ENCODE measurements at regions not wholly inside any gene's neighbourhood (a gene's known extent, or its start where the extent isn't known, plus 50 kb on each side); places are given as distances from the start of the nearest gene placed in this dataset.

DNA sequence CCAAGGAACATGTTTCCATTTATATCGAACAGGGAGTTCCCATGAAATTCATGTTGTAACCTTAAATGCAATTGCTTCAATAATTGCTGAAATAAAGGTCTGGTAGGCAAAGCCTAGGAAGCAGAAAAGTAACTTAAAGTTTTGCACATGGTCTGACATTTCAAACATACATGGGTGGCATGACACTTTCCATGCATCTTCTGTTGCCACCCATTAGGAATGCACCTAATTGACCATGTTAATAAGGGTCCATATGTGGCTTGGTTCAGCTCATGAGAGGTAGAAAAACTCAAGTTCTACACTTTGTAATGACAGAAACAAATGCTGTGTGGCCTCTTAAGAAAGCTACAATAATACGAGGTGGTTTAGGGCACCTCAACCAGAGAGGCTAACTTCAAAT lies 72.0 kb upstream of the GORAB start:
- no peaks in the 10 kb centered on the region for H3K36me3 ChIP-seq (replicated peaks; ENCODE audit: low read depth, low read length)
- H3K9ac ChIP-seq (ENCODE audit: low read length), result no peak overlapping the region
- H3K4me3 ChIP-seq (ENCODE audit: low read length), result no peak overlapping the region
- no peaks in the 10 kb centered on the region for H3K79me2 ChIP-seq (ENCODE audit: low read length)
- no peaks in the 10 kb centered on the region for H3K4me1 ChIP-seq (ENCODE audit: low read length)
- H3K4me2 ChIP-seq (ENCODE audit: low read length), result no peak overlapping the region
- no peak overlapping the region for H3K27ac ChIP-seq (ENCODE audit: low read length)
- no peak for TF ChIP-seq EZH2phosphoT487 (IDR thresholded peaks at IDR 0.05; ENCODE audit: low read depth)
- TF ChIP-seq, protein P1, sequence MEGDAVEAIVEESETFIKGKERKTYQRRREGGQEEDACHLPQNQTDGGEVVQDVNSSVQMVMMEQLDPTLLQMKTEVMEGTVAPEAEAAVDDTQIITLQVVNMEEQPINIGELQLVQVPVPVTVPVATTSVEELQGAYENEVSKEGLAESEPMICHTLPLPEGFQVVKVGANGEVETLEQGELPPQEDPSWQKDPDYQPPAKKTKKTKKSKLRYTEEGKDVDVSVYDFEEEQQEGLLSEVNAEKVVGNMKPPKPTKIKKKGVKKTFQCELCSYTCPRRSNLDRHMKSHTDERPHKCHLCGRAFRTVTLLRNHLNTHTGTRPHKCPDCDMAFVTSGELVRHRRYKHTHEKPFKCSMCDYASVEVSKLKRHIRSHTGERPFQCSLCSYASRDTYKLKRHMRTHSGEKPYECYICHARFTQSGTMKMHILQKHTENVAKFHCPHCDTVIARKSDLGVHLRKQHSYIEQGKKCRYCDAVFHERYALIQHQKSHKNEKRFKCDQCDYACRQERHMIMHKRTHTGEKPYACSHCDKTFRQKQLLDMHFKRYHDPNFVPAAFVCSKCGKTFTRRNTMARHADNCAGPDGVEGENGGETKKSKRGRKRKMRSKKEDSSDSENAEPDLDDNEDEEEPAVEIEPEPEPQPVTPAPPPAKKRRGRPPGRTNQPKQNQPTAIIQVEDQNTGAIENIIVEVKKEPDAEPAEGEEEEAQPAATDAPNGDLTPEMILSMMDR (IDR thresholded peaks at IDR 0.05; ENCODE audit: low read depth, low read length), result no peak
- H3K9me3 ChIP-seq (ENCODE audit: insufficient read depth, low read length), result 0 out of 2 replicates have a peak, but pooled peaks cover 6% of the 10 kb centered on the region
- no peaks in the 10 kb centered on the region for H4K20me1 ChIP-seq (ENCODE audit: insufficient read depth, low read length)
- H2AFZ ChIP-seq (ENCODE audit: low read depth, low read length), result no peak overlapping the region
- no peaks in the 10 kb centered on the region for H3K27me3 ChIP-seq (ENCODE audit: low read depth, low read length)

DNA sequence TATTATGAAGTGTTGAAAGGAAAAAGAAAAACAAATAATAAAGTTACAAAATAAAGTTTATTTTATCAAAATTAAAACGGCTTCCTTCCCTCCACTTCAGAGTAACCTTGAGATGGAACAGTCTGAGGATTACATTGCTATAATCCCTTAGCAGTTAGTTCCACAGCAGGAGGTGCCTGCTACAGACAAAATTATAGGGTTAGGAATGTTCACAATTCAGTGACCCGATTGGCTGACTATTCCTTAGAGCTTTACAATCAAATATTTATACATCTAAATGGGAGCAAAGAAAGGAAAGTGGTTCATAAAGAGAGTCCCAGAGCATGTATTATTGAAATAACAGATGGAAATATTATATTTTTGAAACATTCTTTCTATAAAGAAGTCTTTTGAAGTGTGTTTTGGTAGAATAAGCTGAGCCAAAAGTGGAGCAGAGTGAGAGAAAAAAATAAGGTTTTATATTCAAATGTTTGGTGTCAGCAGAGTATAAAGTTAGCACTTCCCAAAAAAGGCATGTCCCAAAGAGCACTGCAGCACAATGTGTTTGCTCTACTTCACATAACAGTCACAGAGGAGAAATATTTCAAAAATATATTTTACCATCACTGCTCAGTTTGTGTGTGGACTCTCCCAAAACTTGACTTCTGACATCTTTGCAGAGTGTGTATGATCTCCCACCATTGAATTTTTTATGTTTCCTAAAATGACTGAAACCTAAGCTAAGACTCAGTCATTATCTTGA lies 71.4 kb upstream of the GORAB start:
- Histone ChIP-seq H3K4me3 (ENCODE audit: low read length) (no peak overlapping the region), H2AFZ (ENCODE audit: low read depth, low read length) (no peak overlapping the region), H3K27me3 (ENCODE audit: low read depth, low read length) (no peaks in the 10 kb centered on the region), H3K4me1 (ENCODE audit: low read length) (no peaks in the 10 kb centered on the region), H3K36me3 (replicated peaks; ENCODE audit: low read depth, low read length) (no peaks in the 10 kb centered on the region), H3K9ac (ENCODE audit: low read length) (no peak overlapping the region), H4K20me1 (ENCODE audit: insufficient read depth, low read length) (no peaks in the 10 kb centered on the region), H3K27ac (ENCODE audit: low read length) (no peak overlapping the region), H3K4me2 (ENCODE audit: low read length) (no peak overlapping the region), H3K9me3 (ENCODE audit: insufficient read depth, low read length) (0 out of 2 replicates have a peak, but pooled peaks cover 6% of the 10 kb centered on the region), H3K79me2 (ENCODE audit: low read length) (no peaks in the 10 kb centered on the region)
- no peak for TF ChIP-seq EZH2phosphoT487 (IDR thresholded peaks at IDR 0.05; ENCODE audit: low read depth)
- TF ChIP-seq, protein P1 (IDR thresholded peaks at IDR 0.05; ENCODE audit: low read depth, low read length), result no peak

DNA sequence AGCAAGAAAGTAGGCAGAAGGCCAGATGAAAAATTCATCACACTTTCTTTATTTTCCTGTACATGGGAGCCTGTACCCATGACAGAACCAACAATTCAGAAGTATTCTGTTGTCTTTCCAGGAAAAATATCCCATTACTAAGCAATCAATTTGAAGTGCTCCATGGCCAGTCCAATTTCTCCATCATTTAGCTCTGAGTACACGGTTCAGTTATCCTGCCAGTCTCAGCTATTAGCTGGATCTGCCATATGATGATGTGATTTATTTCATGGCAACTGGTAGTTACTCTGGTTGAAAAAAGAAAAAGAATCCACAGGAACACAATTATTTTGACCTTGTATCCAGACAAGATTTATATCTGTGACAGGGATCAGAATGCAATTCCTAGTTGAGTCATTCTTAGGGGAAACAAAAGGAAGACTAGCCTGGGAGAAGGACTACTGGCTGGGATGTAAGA lies 70.6 kb upstream of the GORAB start:
- H3K4me2 ChIP-seq (ENCODE audit: low read length), result no peak overlapping the region

DNA sequence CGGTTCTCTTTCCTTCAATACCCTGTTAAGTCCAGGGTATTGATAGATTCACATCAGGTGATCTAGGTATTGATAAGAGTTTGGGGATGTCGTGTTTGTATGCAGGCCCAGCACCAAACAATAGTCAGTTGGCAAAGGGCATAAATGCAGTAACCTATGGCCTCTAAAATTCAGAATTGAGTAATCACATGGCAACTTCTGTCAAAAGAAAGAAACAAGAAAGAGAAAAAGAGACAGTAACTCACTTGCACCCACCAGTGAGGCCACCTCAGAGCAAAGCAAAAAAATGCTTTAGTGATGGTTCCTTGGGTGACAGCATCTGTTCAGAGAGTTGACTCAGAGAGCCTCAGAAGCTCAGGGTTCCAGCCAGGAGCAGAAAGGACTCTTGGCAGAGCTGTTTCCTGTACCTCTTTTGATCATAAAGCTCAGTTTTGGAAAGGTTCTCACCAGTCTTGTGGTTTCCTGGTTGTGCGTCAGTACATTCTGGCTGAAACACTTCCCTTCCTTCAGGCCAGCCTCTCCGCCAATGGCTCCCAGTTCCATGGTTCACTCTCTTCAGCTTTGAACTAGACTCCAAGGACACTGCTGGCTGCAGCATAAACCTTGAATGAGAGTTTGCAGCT lies 70.1 kb upstream of the GORAB start:
- Histone ChIP-seq H3K9me3 (ENCODE audit: insufficient read depth, low read length) (0 out of 2 replicates have a peak, but pooled peaks cover 6% of the 10 kb centered on the region), H3K4me3 (ENCODE audit: low read length) (no peak overlapping the region), H3K4me2 (ENCODE audit: low read length) (no peak overlapping the region), H3K9ac (ENCODE audit: low read length) (no peak overlapping the region), H3K27me3 (ENCODE audit: low read depth, low read length) (no peaks in the 10 kb centered on the region), H3K36me3 (replicated peaks; ENCODE audit: low read depth, low read length) (no peaks in the 10 kb centered on the region), H4K20me1 (ENCODE audit: insufficient read depth, low read length) (no peaks in the 10 kb centered on the region), H3K4me1 (ENCODE audit: low read length) (no peaks in the 10 kb centered on the region), H3K27ac (ENCODE audit: low read length) (no peak overlapping the region), H3K79me2 (ENCODE audit: low read length) (no peaks in the 10 kb centered on the region), H2AFZ (ENCODE audit: low read depth, low read length) (no peak overlapping the region)
- TF ChIP-seq, protein P1 (IDR thresholded peaks at IDR 0.05; ENCODE audit: low read depth, low read length), result no peak
- TF ChIP-seq EZH2phosphoT487 (IDR thresholded peaks at IDR 0.05; ENCODE audit: low read depth), result no peak

More for the DNA sequence above, 70.6 kb upstream of the GORAB start:
- H3K9ac ChIP-seq (ENCODE audit: low read length), result no peak overlapping the region
- no peaks in the 10 kb centered on the region for H3K79me2 ChIP-seq (ENCODE audit: low read length)
- H3K9me3 ChIP-seq (ENCODE audit: insufficient read depth, low read length), result 0 out of 2 replicates have a peak, but pooled peaks cover 6% of the 10 kb centered on the region
- no peak overlapping the region for H3K4me3 ChIP-seq (ENCODE audit: low read length)
- no peaks in the 10 kb centered on the region for H3K27me3 ChIP-seq (ENCODE audit: low read depth, low read length)
- no peak overlapping the region for H2AFZ ChIP-seq (ENCODE audit: low read depth, low read length)
- no peaks in the 10 kb centered on the region for H3K36me3 ChIP-seq (replicated peaks; ENCODE audit: low read depth, low read length)
- H3K4me1 ChIP-seq (ENCODE audit: low read length), result no peaks in the 10 kb centered on the region
- H4K20me1 ChIP-seq (ENCODE audit: insufficient read depth, low read length), result no peaks in the 10 kb centered on the region
- TF ChIP-seq, protein P1 (IDR thresholded peaks at IDR 0.05; ENCODE audit: low read depth, low read length), result no peak
- TF ChIP-seq EZH2phosphoT487 (IDR thresholded peaks at IDR 0.05; ENCODE audit: low read depth), result no peak
- H3K27ac ChIP-seq (ENCODE audit: low read length), result no peak overlapping the region

Measured in OCI-LY3 (cell line).